GM12874 (cell line): ENCODE measurements at regions not wholly inside any gene's neighbourhood (a gene's known extent, or its start where the extent isn't known, plus 50 kb on each side); places are given as distances from the start of the nearest gene placed in this dataset.

Experiments
- CTCF ChIP-seq: IDR thresholded peaks from 2 replicates; pipeline ENCODE4 v1.5.1; 2011; ENCODE audit warnings: low read depth, mild to moderate bottlenecking, control low read depth, low read length, moderate library complexity; ENCODE audit not compliant: insufficient read depth

- TF ChIP-seq CTCF = no peak
These were observed 62.3 kb upstream of the HHIP start for GRCh38 chr4:144583658-144584057.

- TF ChIP-seq CTCF = no peak
These were observed 61.5 kb upstream of the HHIP start for GRCh38 chr4:144584428-144584827.

GRCh38 chr4:144589512-144589911, 56.4 kb upstream of the HHIP start:
- no peak for TF ChIP-seq CTCF

GRCh38 chr4:144590020-144590419, 55.9 kb upstream of the HHIP start:
- TF ChIP-seq CTCF = no peak

- TF ChIP-seq CTCF = no peak
These were observed 54.6 kb upstream of the HHIP start for GRCh38 chr4:144591401-144591800.

GRCh38 chr4:144592264-144592663, 53.7 kb upstream of the HHIP start:
- TF ChIP-seq CTCF = no peak

GRCh38 chr4:144594471-144594986, 51.4 kb upstream of the HHIP start:
- TF ChIP-seq CTCF = no peak
